AG04449 (cell line): ENCODE measurements at regions not wholly inside any gene's neighbourhood (a gene's known extent, or its start where the extent isn't known, plus 50 kb on each side); places are given as distances from the start of the nearest gene placed in this dataset.

Experiments used
- CTCF ChIA-PET: fragments of 350-600 bp; formaldehyde crosslinking; extraction: SDS; loops from one replicate; lab custom pipeline; 2021; ENCODE audit warnings: antibody characterized with exemption; lab: Yijun Ruan, JAX
- POLR2A ChIA-PET: fragments of 400-600, 350-600 bp; formaldehyde crosslinking; extraction: SDS; loops from one replicate; lab custom pipeline; 2020; ENCODE audit warnings: antibody characterized with exemption, inconsistent platforms; lab: Yijun Ruan, JAX
- DNase-seq: peaks from one replicate; pipeline ENCODE4 v3.0.0-alpha.2; 2010; ENCODE audit warnings: low read depth, low spot score
- H3K4me3 ChIP-seq: 2 replicates; pipeline ENCODE4 v1.5.1; 2011; ENCODE audit warnings: low read depth, mild to moderate bottlenecking, control low read depth, low read length
- CTCF ChIP-seq: IDR thresholded peaks from one replicate; pipeline ENCODE4 v1.5.1; 2011; ENCODE audit warnings: mild to moderate bottlenecking, moderate library complexity, low read length, control low read depth, inconsistent platforms; ENCODE audit not compliant: insufficient read depth; ENCODE audit errors: missing control alignments

- no peak for TF ChIP-seq CTCF
- DNase-seq = no peak
- no peak overlapping the region for H3K4me3 ChIP-seq
- POLR2A ChIA-PET = no interaction called here
- CTCF ChIA-PET = interaction anchor here (1.5 kb wide), 1 partner anchor 173 kb away, joined by 3 read pairs; no protein-coding TSS in a partner anchor
These were observed 70.8 kb downstream of the YTHDF1 start for GRCh38 chr20:63145156-63145555.

- CTCF ChIA-PET = interaction anchor here (0.7 to 0.9 kb wide), 2 partner anchors 9 to 80 kb away, joined by 3 read pairs; no protein-coding TSS in a partner anchor
- POLR2A ChIA-PET = no interaction called here
- no peak overlapping the region for H3K4me3 ChIP-seq
- no peak for DNase-seq
- no peak for TF ChIP-seq CTCF
These were observed 73.0 kb downstream of the YTHDF1 start for GRCh38 chr20:63142933-63143332.

- no peak for DNase-seq
- ChIA-PET CTCF (no interaction called here), POLR2A (no interaction called here)
- TF ChIP-seq CTCF = no peak
- no peak overlapping the region for H3K4me3 ChIP-seq
These were observed 74.4 kb downstream of the YTHDF1 start for GRCh38 chr20:63141531-63141930.

- DNase-seq = no peak
- CTCF ChIA-PET = no interaction called here
- no peak overlapping the region for H3K4me3 ChIP-seq
- POLR2A ChIA-PET = no interaction called here
- TF ChIP-seq CTCF = no peak
These were observed 75.2 kb downstream of the YTHDF1 start for GRCh38 chr20:63140514-63141433.

- TF ChIP-seq CTCF = no peak
- ChIA-PET CTCF (no interaction called here), POLR2A (no interaction called here)
- no peak overlapping the region for H3K4me3 ChIP-seq
- DNase-seq = no peak
These were observed 76.1 kb downstream of the YTHDF1 start for GRCh38 chr20:63139837-63140236.

GRCh38 chr20:63139356-63139755 lies 76.6 kb downstream of the YTHDF1 start:
- no peak for TF ChIP-seq CTCF
- ChIA-PET POLR2A (no interaction called here), CTCF (no interaction called here)
- no peak for DNase-seq
- no peak overlapping the region for H3K4me3 ChIP-seq
